ENCODE measurements at regions not wholly inside any gene's neighbourhood (a gene's known extent, or its start where the extent isn't known, plus 50 kb on each side); places are given as distances from the start of the nearest gene placed in this dataset.

DNA sequence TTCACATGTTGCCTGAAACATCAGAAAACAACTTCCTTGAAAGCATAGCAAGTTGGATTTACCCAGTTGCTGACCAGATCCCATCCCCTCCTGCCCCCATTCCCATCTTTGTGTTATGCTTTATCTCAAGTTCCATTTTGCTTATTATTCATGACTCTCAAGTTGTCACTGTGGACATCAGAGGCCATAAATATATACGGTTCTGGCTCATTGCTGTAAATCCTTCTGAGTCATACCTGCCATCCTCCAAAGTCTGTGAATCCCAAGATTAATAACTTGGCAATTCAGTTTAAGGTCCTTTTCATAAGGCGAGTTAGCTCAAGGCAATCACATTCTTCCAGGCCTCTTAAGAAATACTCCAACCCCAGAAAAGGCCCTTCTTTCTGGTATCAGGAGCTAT, 126.2 kb upstream of the C2CD4B start:
- Histone ChIP-seq H3K27me3 (ENCODE audit: control insufficient read depth in 1 of 2, insufficient read depth in 2 of 2, low read length in 2 of 2) (no peaks in the 10 kb centered on the region), H3K36me3 (ENCODE audit: control insufficient read depth in 1 of 2, insufficient read depth in 2 of 2, low read length in 2 of 2) (no peaks in the 10 kb centered on the region), H3K4me1 (ENCODE audit: control insufficient read depth in 1 of 2, insufficient read depth in 2 of 2, low read length in 2 of 2) (no peaks in the 10 kb centered on the region), H3K27ac (ENCODE audit: low read depth, low read length) (no peak overlapping the region), H3K9ac (ENCODE audit: low read depth in 1 of 2, low read length in 2 of 2) (no peak overlapping the region), H3K4me3 (ENCODE audit: low read depth in 1 of 2, low read length in 2 of 2) (no peak overlapping the region), H3K9me3 (ENCODE audit: control insufficient read depth in 1 of 2, low read length in 2 of 2) (no peaks in the 10 kb centered on the region)

GRCh38 chr15:62296756-62297507, 131.8 kb upstream of the C2CD4B start:
- Histone ChIP-seq H3K9ac (ENCODE audit: low read depth in 1 of 2, low read length in 2 of 2) (no peak overlapping the region), H3K27me3 (ENCODE audit: control insufficient read depth in 1 of 2, insufficient read depth in 2 of 2, low read length in 2 of 2) (no peaks in the 10 kb centered on the region), H3K9me3 (ENCODE audit: control insufficient read depth in 1 of 2, low read length in 2 of 2) (no peaks in the 10 kb centered on the region), H3K4me3 (ENCODE audit: low read depth in 1 of 2, low read length in 2 of 2) (no peak overlapping the region), H3K36me3 (ENCODE audit: control insufficient read depth in 1 of 2, insufficient read depth in 2 of 2, low read length in 2 of 2) (no peaks in the 10 kb centered on the region), H3K27ac (ENCODE audit: low read depth, low read length) (no peak overlapping the region), H3K4me1 (ENCODE audit: control insufficient read depth in 1 of 2, insufficient read depth in 2 of 2, low read length in 2 of 2) (no peaks in the 10 kb centered on the region)

DNA sequence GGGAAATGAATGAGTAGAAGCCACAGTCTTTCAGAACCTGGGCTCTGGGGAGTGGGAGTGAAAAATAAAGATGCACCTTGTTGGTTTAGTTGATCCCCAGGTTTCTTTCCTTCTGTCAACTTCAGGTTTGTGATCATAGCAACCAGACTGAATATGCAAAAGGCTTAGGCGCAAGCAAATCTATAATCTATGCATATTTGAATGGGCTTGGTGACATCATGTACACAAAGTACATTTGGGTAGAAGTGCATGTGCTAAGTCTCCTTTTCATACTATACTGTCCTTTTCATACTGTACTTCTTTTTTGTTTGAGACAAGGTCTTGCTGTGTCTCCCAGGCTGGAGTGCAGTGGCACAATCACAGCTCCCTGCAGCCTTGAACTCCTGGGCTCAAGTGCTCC, 132.4 kb upstream of the C2CD4B start:
- no peaks in the 10 kb centered on the region for H3K9me3 ChIP-seq (ENCODE audit: control insufficient read depth in 1 of 2, low read length in 2 of 2)
- no peaks in the 10 kb centered on the region for H3K4me1 ChIP-seq (ENCODE audit: control insufficient read depth in 1 of 2, insufficient read depth in 2 of 2, low read length in 2 of 2)
- no peak overlapping the region for H3K9ac ChIP-seq (ENCODE audit: low read depth in 1 of 2, low read length in 2 of 2)
- H3K4me3 ChIP-seq (ENCODE audit: low read depth in 1 of 2, low read length in 2 of 2): no peak overlapping the region
- H3K27me3 ChIP-seq (ENCODE audit: control insufficient read depth in 1 of 2, insufficient read depth in 2 of 2, low read length in 2 of 2): no peaks in the 10 kb centered on the region
- H3K27ac ChIP-seq (ENCODE audit: low read depth, low read length): no peak overlapping the region
- H3K36me3 ChIP-seq (ENCODE audit: control insufficient read depth in 1 of 2, insufficient read depth in 2 of 2, low read length in 2 of 2): no peaks in the 10 kb centered on the region

DNA sequence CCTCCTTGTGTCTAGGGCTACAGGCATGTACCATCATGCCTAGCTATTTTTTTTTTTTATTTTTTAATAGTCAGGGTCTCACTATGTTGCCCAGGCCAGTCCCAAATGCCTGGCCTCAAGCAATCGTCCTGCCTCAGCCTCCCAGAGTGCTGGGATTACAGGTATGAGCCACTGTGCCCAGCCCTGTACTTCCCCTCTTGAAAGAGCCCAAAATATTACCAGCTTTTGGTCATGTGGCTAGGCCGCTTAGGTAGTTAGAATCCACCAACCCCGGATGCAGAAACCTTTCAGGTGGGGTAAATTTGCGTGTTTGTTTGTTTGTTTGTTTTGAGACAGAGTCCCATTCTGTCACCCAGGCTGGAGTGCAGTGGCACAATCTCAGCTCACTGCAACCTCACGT, 132.8 kb upstream of the C2CD4B start:
- Histone ChIP-seq H3K27ac (ENCODE audit: low read depth, low read length) (no peak overlapping the region), H3K4me3 (ENCODE audit: low read depth in 1 of 2, low read length in 2 of 2) (no peak overlapping the region), H3K9ac (ENCODE audit: low read depth in 1 of 2, low read length in 2 of 2) (no peak overlapping the region), H3K36me3 (ENCODE audit: control insufficient read depth in 1 of 2, insufficient read depth in 2 of 2, low read length in 2 of 2) (no peaks in the 10 kb centered on the region), H3K9me3 (ENCODE audit: control insufficient read depth in 1 of 2, low read length in 2 of 2) (no peaks in the 10 kb centered on the region), H3K4me1 (ENCODE audit: control insufficient read depth in 1 of 2, insufficient read depth in 2 of 2, low read length in 2 of 2) (no peaks in the 10 kb centered on the region), H3K27me3 (ENCODE audit: control insufficient read depth in 1 of 2, insufficient read depth in 2 of 2, low read length in 2 of 2) (no peaks in the 10 kb centered on the region)

DNA sequence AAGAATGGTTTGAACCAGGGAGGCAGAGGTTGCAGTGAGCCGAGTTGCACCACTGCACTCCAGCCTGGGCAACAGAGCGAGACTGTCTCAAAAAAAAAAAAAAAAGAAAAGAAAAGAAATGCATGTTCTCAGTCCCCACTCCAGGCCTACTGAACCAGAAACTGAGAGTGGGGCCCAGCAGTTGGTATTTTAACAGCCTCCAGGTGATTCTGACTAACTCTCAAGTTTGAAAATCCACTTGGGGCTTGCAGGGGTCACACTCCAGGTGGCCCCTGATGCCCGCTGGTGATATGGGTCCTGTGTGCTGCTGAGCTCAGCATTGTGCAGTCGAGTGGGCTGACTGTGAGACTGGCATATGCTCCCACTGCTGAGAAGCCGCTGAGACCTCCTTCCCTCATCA, 133.7 kb upstream of the C2CD4B start:
- no peak overlapping the region for H3K27ac ChIP-seq (ENCODE audit: low read depth, low read length)
- no peak overlapping the region for H3K9ac ChIP-seq (ENCODE audit: low read depth in 1 of 2, low read length in 2 of 2)
- no peaks in the 10 kb centered on the region for H3K27me3 ChIP-seq (ENCODE audit: control insufficient read depth in 1 of 2, insufficient read depth in 2 of 2, low read length in 2 of 2)
- no peaks in the 10 kb centered on the region for H3K36me3 ChIP-seq (ENCODE audit: control insufficient read depth in 1 of 2, insufficient read depth in 2 of 2, low read length in 2 of 2)
- H3K4me3 ChIP-seq (ENCODE audit: low read depth in 1 of 2, low read length in 2 of 2): no peak overlapping the region
- H3K9me3 ChIP-seq (ENCODE audit: control insufficient read depth in 1 of 2, low read length in 2 of 2): no peaks in the 10 kb centered on the region
- no peaks in the 10 kb centered on the region for H3K4me1 ChIP-seq (ENCODE audit: control insufficient read depth in 1 of 2, insufficient read depth in 2 of 2, low read length in 2 of 2)

GRCh38 chr15:62299541-62299940, 134.5 kb upstream of the C2CD4B start:
- Histone ChIP-seq H3K27me3 (ENCODE audit: control insufficient read depth in 1 of 2, insufficient read depth in 2 of 2, low read length in 2 of 2) (no peaks in the 10 kb centered on the region), H3K4me1 (ENCODE audit: control insufficient read depth in 1 of 2, insufficient read depth in 2 of 2, low read length in 2 of 2) (no peaks in the 10 kb centered on the region), H3K4me3 (ENCODE audit: low read depth in 1 of 2, low read length in 2 of 2) (no peak overlapping the region), H3K9me3 (ENCODE audit: control insufficient read depth in 1 of 2, low read length in 2 of 2) (no peaks in the 10 kb centered on the region), H3K36me3 (ENCODE audit: control insufficient read depth in 1 of 2, insufficient read depth in 2 of 2, low read length in 2 of 2) (no peaks in the 10 kb centered on the region), H3K9ac (ENCODE audit: low read depth in 1 of 2, low read length in 2 of 2) (no peak overlapping the region), H3K27ac (ENCODE audit: low read depth, low read length) (no peak overlapping the region)

DNA sequence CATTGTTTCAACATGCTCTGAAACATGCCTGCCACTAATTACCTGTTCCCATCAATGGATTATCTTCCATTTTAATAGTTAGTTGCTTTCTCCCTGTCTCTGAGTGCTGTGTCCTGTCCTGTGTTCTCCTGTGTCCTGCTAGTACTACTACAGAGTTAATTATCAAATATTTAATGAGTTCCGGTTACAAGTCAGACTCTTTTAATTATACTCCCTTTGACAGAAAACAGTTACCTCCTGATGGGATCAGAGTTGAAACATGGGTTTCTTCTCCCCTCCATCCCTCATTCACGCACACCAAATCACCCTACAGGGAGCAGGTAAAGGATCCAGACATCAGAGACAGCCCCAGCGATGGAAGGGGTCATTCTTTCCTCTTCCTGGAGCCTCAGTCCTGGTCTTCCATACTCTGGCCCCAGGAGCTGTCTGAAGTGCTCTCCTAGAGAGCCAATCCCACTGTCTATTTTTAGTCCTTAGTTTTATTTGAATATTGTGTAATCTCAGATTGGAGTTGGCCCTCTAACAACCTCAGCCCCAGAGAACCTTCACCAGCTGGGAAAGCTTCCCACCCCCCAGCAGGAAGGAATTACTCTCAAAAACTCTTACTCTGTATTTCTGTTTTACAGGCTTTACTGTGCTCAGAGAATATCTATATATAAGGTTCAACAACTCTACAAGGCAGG, 137.0 kb upstream of the C2CD4B start:
- no peaks in the 10 kb centered on the region for H3K27me3 ChIP-seq (ENCODE audit: control insufficient read depth in 1 of 2, insufficient read depth in 2 of 2, low read length in 2 of 2)
- no peak overlapping the region for H3K27ac ChIP-seq (ENCODE audit: low read depth, low read length)
- H3K4me1 ChIP-seq (ENCODE audit: control insufficient read depth in 1 of 2, insufficient read depth in 2 of 2, low read length in 2 of 2): peaks cover 0 to 4% of the 10 kb centered on the region in 2 donors
- no peaks in the 10 kb centered on the region for H3K36me3 ChIP-seq (ENCODE audit: control insufficient read depth in 1 of 2, insufficient read depth in 2 of 2, low read length in 2 of 2)
- H3K9me3 ChIP-seq (ENCODE audit: control insufficient read depth in 1 of 2, low read length in 2 of 2): no peaks in the 10 kb centered on the region
- no peak overlapping the region for H3K9ac ChIP-seq (ENCODE audit: low read depth in 1 of 2, low read length in 2 of 2)
- H3K4me3 ChIP-seq (ENCODE audit: low read depth in 1 of 2, low read length in 2 of 2): no peak overlapping the region

DNA sequence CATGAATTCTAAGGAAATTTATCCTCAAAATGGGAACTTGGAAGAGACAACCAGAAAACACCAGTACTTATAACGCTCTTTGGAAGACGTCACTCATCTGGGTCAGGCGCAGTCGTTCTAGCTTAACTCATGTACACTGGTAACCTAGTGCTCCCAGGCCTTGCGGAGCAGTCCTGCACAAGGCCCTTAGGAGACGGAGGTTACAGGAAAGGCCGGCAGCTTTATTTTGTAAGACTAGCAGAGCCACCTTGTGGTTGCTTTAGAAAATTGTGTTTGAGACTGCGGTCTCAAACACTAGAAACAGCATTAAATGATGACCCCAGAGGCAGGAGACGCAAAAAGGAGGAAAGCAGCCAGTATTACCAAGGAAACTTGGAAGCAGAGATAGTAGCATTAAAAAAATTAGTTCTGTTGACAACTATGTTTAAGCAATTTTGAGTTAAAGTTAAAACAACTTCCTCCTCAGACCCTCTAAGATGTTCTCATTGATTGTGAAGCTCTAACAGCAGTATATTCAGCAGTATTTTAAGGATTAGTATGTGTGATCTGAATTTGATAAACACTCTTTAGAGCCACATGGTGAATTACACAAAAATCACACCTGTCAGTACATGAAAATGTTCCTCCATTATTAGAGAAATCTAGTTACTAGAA, 141.9 kb upstream of the C2CD4B start:
- H3K9ac ChIP-seq (ENCODE audit: low read depth in 1 of 2, low read length in 2 of 2): no peak overlapping the region
- no peaks in the 10 kb centered on the region for H3K36me3 ChIP-seq (ENCODE audit: control insufficient read depth in 1 of 2, insufficient read depth in 2 of 2, low read length in 2 of 2)
- H3K4me1 ChIP-seq (ENCODE audit: control insufficient read depth in 1 of 2, insufficient read depth in 2 of 2, low read length in 2 of 2): peaks cover 0 to 4% of the 10 kb centered on the region in 2 donors
- no peaks in the 10 kb centered on the region for H3K27me3 ChIP-seq (ENCODE audit: control insufficient read depth in 1 of 2, insufficient read depth in 2 of 2, low read length in 2 of 2)
- H3K4me3 ChIP-seq (ENCODE audit: low read depth in 1 of 2, low read length in 2 of 2): no peak overlapping the region
- H3K9me3 ChIP-seq (ENCODE audit: control insufficient read depth in 1 of 2, low read length in 2 of 2): no peaks in the 10 kb centered on the region
- H3K27ac ChIP-seq (ENCODE audit: low read depth, low read length): no peak overlapping the region

DNA sequence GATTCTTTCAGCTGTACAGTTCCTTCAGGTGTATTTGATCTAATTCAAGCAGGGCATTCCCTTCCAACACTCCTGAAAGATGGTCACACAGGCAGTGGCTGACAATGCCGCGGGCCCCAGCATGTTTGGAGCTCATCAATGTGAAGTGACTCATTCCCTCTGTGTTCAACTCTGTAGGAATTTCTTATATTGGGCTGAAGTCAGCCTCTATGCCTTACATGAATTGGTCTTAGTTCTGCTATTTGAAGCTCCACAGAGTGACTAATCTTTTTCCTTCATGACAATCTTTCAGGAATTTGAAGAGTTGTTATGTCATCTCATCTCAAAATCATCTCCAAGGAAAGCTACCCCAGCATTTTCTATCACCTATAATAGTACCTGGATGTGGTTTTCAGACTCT, 142.5 kb upstream of the C2CD4B start:
- Histone ChIP-seq H3K36me3 (ENCODE audit: control insufficient read depth in 1 of 2, insufficient read depth in 2 of 2, low read length in 2 of 2) (no peaks in the 10 kb centered on the region), H3K27ac (ENCODE audit: low read depth, low read length) (no peak overlapping the region), H3K27me3 (ENCODE audit: control insufficient read depth in 1 of 2, insufficient read depth in 2 of 2, low read length in 2 of 2) (no peaks in the 10 kb centered on the region), H3K9ac (ENCODE audit: low read depth in 1 of 2, low read length in 2 of 2) (no peak overlapping the region), H3K9me3 (ENCODE audit: control insufficient read depth in 1 of 2, low read length in 2 of 2) (no peaks in the 10 kb centered on the region), H3K4me1 (ENCODE audit: control insufficient read depth in 1 of 2, insufficient read depth in 2 of 2, low read length in 2 of 2) (peaks cover 0 to 4% of the 10 kb centered on the region in 2 donors), H3K4me3 (ENCODE audit: low read depth in 1 of 2, low read length in 2 of 2) (no peak overlapping the region)

DNA sequence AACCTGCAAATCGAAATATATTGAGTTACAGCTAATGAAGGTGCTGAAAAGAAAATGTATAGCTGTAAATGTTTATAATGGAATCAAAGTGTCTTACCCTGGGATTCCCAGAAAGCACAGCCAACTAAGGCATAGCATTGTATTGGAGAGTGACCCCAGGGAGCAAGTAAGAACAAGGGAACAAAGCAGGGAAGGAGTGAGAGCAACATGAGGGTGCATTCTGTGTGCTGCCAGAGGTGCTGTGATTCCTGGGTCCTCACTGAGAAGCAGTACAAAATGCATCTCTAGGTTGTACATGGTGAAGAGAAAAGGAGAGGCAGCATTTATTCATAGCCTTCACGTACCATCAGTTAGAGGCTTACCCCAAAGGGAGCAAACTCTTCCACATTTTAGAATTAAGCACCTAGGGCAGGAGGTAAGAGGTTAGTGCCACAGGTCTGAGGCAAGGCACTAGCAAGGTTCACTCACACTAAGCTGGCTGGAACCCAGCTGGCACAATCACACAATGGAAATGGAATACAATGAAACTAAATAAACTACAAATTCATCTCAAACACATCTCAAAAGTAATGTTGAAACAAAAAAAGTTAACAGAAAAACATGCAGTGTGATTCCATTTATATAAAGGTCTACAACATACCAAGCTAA, 151.5 kb upstream of the C2CD4B start:
- Histone ChIP-seq H3K27ac (ENCODE audit: low read depth, low read length) (no peak overlapping the region), H3K4me1 (ENCODE audit: control insufficient read depth in 1 of 2, insufficient read depth in 2 of 2, low read length in 2 of 2) (no peaks in the 10 kb centered on the region), H3K9me3 (ENCODE audit: control insufficient read depth in 1 of 2, low read length in 2 of 2) (no peaks in the 10 kb centered on the region), H3K4me3 (ENCODE audit: low read depth in 1 of 2, low read length in 2 of 2) (no peak overlapping the region), H3K9ac (ENCODE audit: low read depth in 1 of 2, low read length in 2 of 2) (no peak overlapping the region), H3K36me3 (ENCODE audit: control insufficient read depth in 1 of 2, insufficient read depth in 2 of 2, low read length in 2 of 2) (no peaks in the 10 kb centered on the region), H3K27me3 (ENCODE audit: control insufficient read depth in 1 of 2, insufficient read depth in 2 of 2, low read length in 2 of 2) (no peaks in the 10 kb centered on the region)
